D721Med (cell line): ENCODE measurements at regions not wholly inside any gene's neighbourhood (a gene's known extent, or its start where the extent isn't known, plus 50 kb on each side); places are given as distances from the start of the nearest gene placed in this dataset.

ENCODE experiments used
- DNase-seq: peaks from one replicate; pipeline ENCODE4 v3.0.0; 2011; ENCODE audit warnings: low spot score; ENCODE audit not compliant: insufficient read length
- FAIRE-seq: peaks from 2 replicates; lab custom pipeline; 2011; peaks lifted over from hg19 to GRCh38; lab: Jason Lieb, UNC
- TF ChIP-seq, protein P1 (sequence below): IDR thresholded peaks from 2 replicates; pipeline ENCODE4 v1.5.1; 2012; ENCODE audit warnings: mild to moderate bottlenecking, control low read depth; ENCODE audit not compliant: insufficient read depth; ENCODE audit errors: missing control alignments

DNA sequence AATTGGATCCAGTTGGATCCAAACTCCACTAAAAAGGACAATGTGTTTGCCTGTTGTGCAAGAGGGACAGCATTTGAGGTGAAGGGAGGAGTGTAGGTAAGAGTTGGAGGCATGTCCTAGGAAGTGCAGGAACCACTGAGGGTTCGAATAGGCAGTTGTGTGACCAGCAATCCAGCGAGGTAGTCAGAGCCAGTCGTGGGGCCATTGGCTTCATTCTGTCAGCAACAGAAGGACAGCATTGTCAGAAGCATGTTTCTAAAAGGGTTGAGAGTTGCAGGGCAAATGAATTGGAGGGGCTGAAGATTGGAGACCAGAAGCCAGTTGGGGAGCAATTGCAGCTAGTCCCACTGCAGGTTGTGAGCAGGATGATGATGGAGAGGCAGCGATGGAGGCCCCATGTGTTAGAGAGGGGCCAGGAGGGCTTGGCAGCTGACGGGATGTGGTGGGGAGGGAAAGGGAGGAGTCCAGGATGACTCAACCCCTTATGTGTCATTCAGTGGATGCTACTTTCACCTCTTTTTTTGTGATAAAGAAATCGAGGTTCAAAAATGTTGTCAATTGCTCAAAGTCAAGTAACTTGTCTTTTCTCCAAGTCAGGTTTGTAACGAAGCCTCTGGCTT lies 96.7 kb upstream of the SIX3 start:
- DNase-seq (no peak), FAIRE-seq (no peak)
- TF ChIP-seq, protein P1, sequence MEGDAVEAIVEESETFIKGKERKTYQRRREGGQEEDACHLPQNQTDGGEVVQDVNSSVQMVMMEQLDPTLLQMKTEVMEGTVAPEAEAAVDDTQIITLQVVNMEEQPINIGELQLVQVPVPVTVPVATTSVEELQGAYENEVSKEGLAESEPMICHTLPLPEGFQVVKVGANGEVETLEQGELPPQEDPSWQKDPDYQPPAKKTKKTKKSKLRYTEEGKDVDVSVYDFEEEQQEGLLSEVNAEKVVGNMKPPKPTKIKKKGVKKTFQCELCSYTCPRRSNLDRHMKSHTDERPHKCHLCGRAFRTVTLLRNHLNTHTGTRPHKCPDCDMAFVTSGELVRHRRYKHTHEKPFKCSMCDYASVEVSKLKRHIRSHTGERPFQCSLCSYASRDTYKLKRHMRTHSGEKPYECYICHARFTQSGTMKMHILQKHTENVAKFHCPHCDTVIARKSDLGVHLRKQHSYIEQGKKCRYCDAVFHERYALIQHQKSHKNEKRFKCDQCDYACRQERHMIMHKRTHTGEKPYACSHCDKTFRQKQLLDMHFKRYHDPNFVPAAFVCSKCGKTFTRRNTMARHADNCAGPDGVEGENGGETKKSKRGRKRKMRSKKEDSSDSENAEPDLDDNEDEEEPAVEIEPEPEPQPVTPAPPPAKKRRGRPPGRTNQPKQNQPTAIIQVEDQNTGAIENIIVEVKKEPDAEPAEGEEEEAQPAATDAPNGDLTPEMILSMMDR, result no peak

DNA sequence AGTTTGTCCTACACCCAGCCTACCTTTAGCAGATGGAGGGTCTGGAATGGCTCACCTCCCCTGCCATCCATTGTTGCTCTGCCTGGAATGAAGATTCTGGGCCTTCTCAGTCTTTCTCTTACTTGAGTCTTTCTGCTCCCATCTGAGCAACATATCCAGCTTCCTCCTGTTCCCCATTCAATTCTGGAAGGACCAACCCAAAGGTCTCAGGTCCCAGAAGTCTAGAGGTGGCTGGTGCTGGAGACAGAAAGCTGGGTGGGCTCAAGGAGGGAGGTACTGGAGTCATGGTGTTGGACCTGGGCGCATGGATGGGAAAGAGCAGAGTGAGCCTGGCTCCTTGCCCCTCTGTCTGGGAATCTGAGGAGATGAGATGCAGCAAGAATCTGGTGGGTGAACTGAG lies 93.5 kb upstream of the SIX3 start:
- DNase-seq (no peak), FAIRE-seq (no peak)
- TF ChIP-seq, protein P1, result no peak

- DNase-seq, result no peak
- TF ChIP-seq, protein P1, result no peak
- FAIRE-seq, result no peak
Observed at GRCh38 chr2:44850016-44850415, 91.5 kb upstream of the SIX3 start.

DNA sequence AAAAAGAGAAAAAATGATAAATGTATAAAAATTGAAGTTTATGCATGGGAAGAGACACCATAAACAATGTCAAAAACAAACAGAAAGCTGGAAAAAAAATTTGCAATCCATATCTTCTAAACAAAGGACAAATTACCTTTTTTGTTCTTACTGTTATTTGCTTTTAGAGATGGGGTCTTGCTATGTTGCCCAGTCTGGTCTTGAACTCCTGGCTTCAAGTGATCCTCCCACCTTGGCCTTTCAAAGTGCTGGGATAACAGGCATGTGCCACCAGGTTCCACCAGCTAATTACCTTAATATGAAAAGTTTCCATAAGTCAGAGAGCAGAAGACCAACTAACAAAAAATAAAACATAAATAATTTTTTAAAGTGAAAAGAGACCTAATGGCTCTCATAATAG lies 90.0 kb upstream of the SIX3 start:
- TF ChIP-seq, protein P1, result no peak
- FAIRE-seq, result no peak
- no peak for DNase-seq

DNA sequence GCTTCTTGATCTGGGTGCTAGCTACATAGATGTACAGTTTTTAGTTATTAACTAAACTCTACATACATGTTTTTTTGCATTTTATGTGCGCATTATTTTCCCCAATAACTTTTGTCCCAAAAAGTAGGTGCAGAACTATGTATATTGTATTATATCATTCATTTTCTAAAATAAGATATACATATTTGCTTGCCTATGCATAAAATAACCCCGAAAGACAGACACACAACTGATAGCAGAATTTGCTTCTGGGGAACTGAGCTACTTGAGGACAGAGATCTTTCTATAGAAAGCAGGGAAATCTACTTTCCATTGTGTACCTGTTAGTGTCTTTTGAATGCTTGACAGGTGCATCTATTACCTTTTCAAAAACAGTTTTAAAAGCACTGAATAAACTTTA lies 88.9 kb upstream of the SIX3 start:
- DNase-seq (no peak), FAIRE-seq (no peak)
- TF ChIP-seq, protein P1, result no peak

GRCh38 chr2:44859337-44859736 lies 82.2 kb upstream of the SIX3 start:
- TF ChIP-seq, protein P1, result no peak
- FAIRE-seq (no peak), DNase-seq (no peak)

DNA sequence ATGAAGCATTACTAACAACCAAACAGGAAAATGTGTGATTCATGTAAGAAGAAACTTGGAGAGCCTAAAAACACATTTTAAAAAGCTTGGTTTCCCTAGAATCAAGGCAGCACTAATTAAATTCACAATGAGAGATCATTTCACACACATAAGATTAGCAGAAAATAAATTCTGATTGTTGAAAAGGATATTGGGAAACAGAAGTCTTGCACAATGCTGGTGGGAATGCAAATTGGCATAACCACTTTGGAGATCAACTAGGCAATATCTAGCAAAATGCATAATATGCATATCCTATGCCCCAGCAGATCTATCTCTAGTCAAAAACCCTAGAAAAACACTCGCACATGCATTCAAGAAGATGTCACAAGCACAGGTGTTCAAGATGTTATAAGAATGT lies 75.3 kb upstream of the SIX3 start:
- FAIRE-seq (peak; percentile 11), DNase-seq (no peak)
- TF ChIP-seq, protein P1, result no peak
